ENCODE measurements at regions not wholly inside any gene's neighbourhood (a gene's known extent, or its start where the extent isn't known, plus 50 kb on each side); places are given as distances from the start of the nearest gene placed in this dataset.

GRCh38 chr12:58450868-58451482 lies 469.3 kb downstream of the LRIG3 start:
- no peak for TF ChIP-seq POLR2A (IDR thresholded peaks at IDR 0.05; ENCODE audit: low read depth, low read length)
- TF ChIP-seq POLR2AphosphoS5 (IDR thresholded peaks at IDR 0.05; ENCODE audit: low read depth, low read length) = no peak
- TF ChIP-seq SPI1 (IDR thresholded peaks at IDR 0.05; ENCODE audit: low read depth, low read length) = no peak
